ENCODE measurements at regions not wholly inside any gene's neighbourhood (a gene's known extent, or its start where the extent isn't known, plus 50 kb on each side); places are given as distances from the start of the nearest gene placed in this dataset.
A peak's percentile ranks its signal among the peaks of the same experiment; 100 is the strongest.

- no peak overlapping the region for H3K27ac ChIP-seq (ENCODE audit: low read length)
- H2AFZ ChIP-seq (ENCODE audit: low read depth, low read length) = no peak overlapping the region
- no peaks in the 10 kb centered on the region for H4K20me1 ChIP-seq (ENCODE audit: insufficient read depth)
- no peaks in the 10 kb centered on the region for H3K79me2 ChIP-seq (replicated peaks; ENCODE audit: insufficient read depth, low read length)
- H3F3A ChIP-seq (ENCODE audit: insufficient read depth, low read length, poor library complexity, severe bottlenecking) = no peaks in the 10 kb centered on the region
- no peak overlapping the region for H3K4me3 ChIP-seq (ENCODE audit: low read length)
- H3K4me2 ChIP-seq (ENCODE audit: low read length) = no peak overlapping the region
- no peak overlapping the region for H3K9ac ChIP-seq (ENCODE audit: low read length)
- H3K36me3 ChIP-seq (ENCODE audit: insufficient read depth, low read length) = no peaks in the 10 kb centered on the region
- no peak for TF ChIP-seq POLR2AphosphoS5 (IDR thresholded peaks at IDR 0.05)
- no peak for TF ChIP-seq RAD21 (conservative IDR thresholded peaks at IDR 0.05)
- no peak for TF ChIP-seq EZH2 (IDR thresholded peaks at IDR 0.05; ENCODE audit: borderline replicate concordance, insufficient read depth, low read length, poor library complexity, severe bottlenecking)
- H3K9me2 ChIP-seq (ENCODE audit: insufficient read depth, low read length) = no peaks in the 10 kb centered on the region
- H3K9me3 ChIP-seq (ENCODE audit: low read length) = no peaks in the 10 kb centered on the region
- H3K27me3 ChIP-seq (ENCODE audit: insufficient read depth, low read depth, low read length) = no peaks in the 10 kb centered on the region
Measured at GRCh38 chr15:61621865-61622264, 392.8 kb upstream of the RORA start.

DNA sequence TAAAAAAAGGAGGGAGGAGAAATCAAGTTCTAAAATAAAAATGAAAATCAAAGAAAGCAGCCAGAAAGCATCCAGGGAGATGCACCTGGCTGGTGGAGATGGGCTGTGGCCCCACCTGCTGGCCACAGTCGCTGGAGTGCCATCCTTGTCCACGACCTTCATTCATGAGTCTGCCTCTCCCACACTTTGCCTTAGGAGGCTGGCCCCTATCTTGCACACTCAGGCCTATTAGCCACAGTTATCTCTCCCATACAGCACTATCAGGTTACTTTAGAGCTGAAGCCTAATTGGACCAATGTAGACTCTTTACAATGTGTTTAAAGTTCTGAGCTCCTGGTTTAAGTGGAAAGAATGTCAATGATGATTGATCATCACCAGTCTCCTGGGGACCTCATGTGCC lies 392.0 kb upstream of the RORA start:
- Histone ChIP-seq H3K4me3 (ENCODE audit: low read length) (no peak overlapping the region), H2AFZ (ENCODE audit: low read depth, low read length) (no peak overlapping the region), H3F3A (ENCODE audit: insufficient read depth, low read length, poor library complexity, severe bottlenecking) (no peaks in the 10 kb centered on the region), H4K20me1 (ENCODE audit: insufficient read depth) (no peaks in the 10 kb centered on the region), H3K9me3 (ENCODE audit: low read length) (no peaks in the 10 kb centered on the region), H3K9ac (ENCODE audit: low read length) (no peak overlapping the region), H3K79me2 (replicated peaks; ENCODE audit: insufficient read depth, low read length) (no peaks in the 10 kb centered on the region), H3K4me2 (ENCODE audit: low read length) (no peak overlapping the region), H3K9me2 (ENCODE audit: insufficient read depth, low read length) (no peaks in the 10 kb centered on the region), H3K27me3 (ENCODE audit: insufficient read depth, low read depth, low read length) (no peaks in the 10 kb centered on the region), H3K36me3 (ENCODE audit: insufficient read depth, low read length) (no peaks in the 10 kb centered on the region), H3K27ac (ENCODE audit: low read length) (no peak overlapping the region)
- TF ChIP-seq SMC3 (conservative IDR thresholded peaks at IDR 0.05; ENCODE audit: poor library complexity) (peak; percentile 70), MXI1 (conservative IDR thresholded peaks at IDR 0.05; ENCODE audit: poor library complexity, severe bottlenecking) (no peak), RAD21 (conservative IDR thresholded peaks at IDR 0.05) (peak; percentile 70), CTCF (IDR thresholded peaks at IDR 0.05; ENCODE audit: poor library complexity, severe bottlenecking) (peak; percentile 61)

GRCh38 chr15:61620151-61620550 lies 391.0 kb upstream of the RORA start:
- Histone ChIP-seq H3K27ac (ENCODE audit: low read length) (no peak overlapping the region), H3F3A (ENCODE audit: insufficient read depth, low read length, poor library complexity, severe bottlenecking) (no peaks in the 10 kb centered on the region), H2AFZ (ENCODE audit: low read depth, low read length) (no peak overlapping the region), H3K4me2 (ENCODE audit: low read length) (no peak overlapping the region), H3K27me3 (ENCODE audit: insufficient read depth, low read depth, low read length) (no peaks in the 10 kb centered on the region), H4K20me1 (ENCODE audit: insufficient read depth) (no peaks in the 10 kb centered on the region), H3K4me3 (ENCODE audit: low read length) (no peak overlapping the region), H3K9me3 (ENCODE audit: low read length) (no peaks in the 10 kb centered on the region), H3K9me2 (ENCODE audit: insufficient read depth, low read length) (no peaks in the 10 kb centered on the region), H3K79me2 (replicated peaks; ENCODE audit: insufficient read depth, low read length) (no peaks in the 10 kb centered on the region), H3K36me3 (ENCODE audit: insufficient read depth, low read length) (no peaks in the 10 kb centered on the region), H3K9ac (ENCODE audit: low read length) (no peak overlapping the region)
- no peak for TF ChIP-seq SMC3 (conservative IDR thresholded peaks at IDR 0.05; ENCODE audit: poor library complexity)

DNA sequence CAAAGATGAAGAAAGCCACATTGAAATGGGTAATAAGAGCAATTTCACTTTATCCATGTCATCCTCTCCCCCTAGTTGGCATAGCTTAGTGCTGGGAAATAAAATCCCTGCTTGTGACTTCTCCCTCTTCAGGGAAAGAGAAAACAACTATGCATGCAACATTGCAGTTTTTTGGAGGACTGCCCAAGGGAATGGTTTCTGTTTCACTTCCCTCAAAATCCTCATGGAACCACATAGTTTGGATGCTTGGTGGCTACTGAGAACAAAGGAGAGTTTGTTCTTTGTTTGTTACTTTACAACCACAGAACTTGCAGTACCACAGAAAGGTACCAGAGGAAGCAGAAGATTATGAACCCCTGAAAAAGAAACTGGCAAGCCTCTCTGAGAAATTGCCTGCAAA lies 384.6 kb upstream of the RORA start:
- H3K27me3 ChIP-seq (ENCODE audit: insufficient read depth, low read depth, low read length) = no peaks in the 10 kb centered on the region
- no peaks in the 10 kb centered on the region for H4K20me1 ChIP-seq (ENCODE audit: insufficient read depth)
- H3K4me3 ChIP-seq (ENCODE audit: low read length) = no peak overlapping the region
- H3F3A ChIP-seq (ENCODE audit: insufficient read depth, low read length, poor library complexity, severe bottlenecking) = no peaks in the 10 kb centered on the region
- H3K9me3 ChIP-seq (ENCODE audit: low read length) = no peaks in the 10 kb centered on the region
- no peaks in the 10 kb centered on the region for H3K36me3 ChIP-seq (ENCODE audit: insufficient read depth, low read length)
- H3K27ac ChIP-seq (ENCODE audit: low read length) = no peak overlapping the region
- H3K4me2 ChIP-seq (ENCODE audit: low read length) = no peak overlapping the region
- no peak overlapping the region for H3K9ac ChIP-seq (ENCODE audit: low read length)
- H2AFZ ChIP-seq (ENCODE audit: low read depth, low read length) = no peak overlapping the region
- no peak for TF ChIP-seq CTCF (IDR thresholded peaks at IDR 0.05; ENCODE audit: poor library complexity, severe bottlenecking)
- TF ChIP-seq SMC3 (conservative IDR thresholded peaks at IDR 0.05; ENCODE audit: poor library complexity) = no peak
- no peaks in the 10 kb centered on the region for H3K9me2 ChIP-seq (ENCODE audit: insufficient read depth, low read length)
- H3K79me2 ChIP-seq (replicated peaks; ENCODE audit: insufficient read depth, low read length) = no peaks in the 10 kb centered on the region

Measured in neural cell (in vitro differentiated cells).